OCI-LY1 (cell line): ENCODE measurements at regions not wholly inside any gene's neighbourhood (a gene's known extent, or its start where the extent isn't known, plus 50 kb on each side); places are given as distances from the start of the nearest gene placed in this dataset.

ENCODE experiments used
- CTCF ChIP-seq: fragments of 200-600 bp; sonication (generic), shearing (Covaris generic); IDR thresholded peaks from 2 replicates; pipeline ENCODE4 v1.5.1; 2017; ENCODE audit warnings: mild to moderate bottlenecking, antibody characterized with exemption, low read length, moderate library complexity, mixed read lengths
- EZH2 ChIP-seq: fragments of 200-600 bp; sonication (generic), shearing (Covaris generic); IDR thresholded peaks from 2 replicates; pipeline ENCODE4 v1.8.0; 2017; ENCODE audit warnings: borderline replicate concordance, mixed run types, mild to moderate bottlenecking, antibody characterized with exemption, low read length, moderate library complexity, mixed read lengths

DNA sequence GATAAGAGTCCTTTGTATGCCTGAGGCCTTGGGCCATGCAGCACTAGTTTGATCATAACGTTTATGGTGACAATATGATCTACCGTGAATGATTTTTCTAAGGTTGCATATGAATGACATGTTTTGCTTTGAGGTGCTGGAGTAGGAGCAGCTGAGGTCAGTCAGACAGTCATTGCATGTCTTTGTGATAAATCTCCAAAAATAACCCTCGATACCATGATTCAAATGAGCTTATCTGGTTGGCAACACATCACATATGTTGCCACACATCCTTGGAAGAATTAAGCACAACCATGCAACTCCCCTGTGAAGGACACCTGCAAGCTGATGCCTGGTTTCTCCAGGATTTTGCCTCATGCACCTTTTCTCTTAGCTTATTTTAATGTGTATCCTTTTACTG is 394.5 kb downstream of the LTN1 start:
- TF ChIP-seq CTCF (no peak), EZH2 (no peak)
